ENCODE measurements at regions not wholly inside any gene's neighbourhood (a gene's known extent, or its start where the extent isn't known, plus 50 kb on each side); places are given as distances from the start of the nearest gene placed in this dataset.

DNA sequence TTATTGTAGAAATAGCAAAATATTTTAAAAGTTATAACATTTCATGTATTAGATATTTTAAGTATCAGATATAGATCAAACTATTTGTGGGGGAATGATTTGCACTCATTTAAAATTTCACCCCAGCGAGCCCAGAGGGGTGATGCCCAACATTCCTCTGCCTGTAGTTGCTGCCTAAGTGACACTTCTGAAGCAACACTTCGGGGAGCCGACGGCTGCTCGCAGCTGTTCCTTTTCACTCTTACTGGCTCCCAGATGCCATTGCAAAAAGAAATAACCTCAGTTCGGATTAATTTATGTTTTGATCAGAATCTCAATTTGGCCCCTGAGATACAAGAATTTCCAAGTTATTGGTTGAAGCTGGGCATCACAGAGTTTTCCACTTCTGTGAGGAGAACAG lies 603.8 kb downstream of the PLCL1 start:
- DNase-seq (ENCODE audit: low read depth), result no peak

GRCh38 chr2:198405311-198405710 lies 600.9 kb downstream of the PLCL1 start:
- no peak for DNase-seq (ENCODE audit: low read depth)

GRCh38 chr2:198401644-198402043 lies 597.3 kb downstream of the PLCL1 start:
- DNase-seq (ENCODE audit: low read depth), result no peak

DNA sequence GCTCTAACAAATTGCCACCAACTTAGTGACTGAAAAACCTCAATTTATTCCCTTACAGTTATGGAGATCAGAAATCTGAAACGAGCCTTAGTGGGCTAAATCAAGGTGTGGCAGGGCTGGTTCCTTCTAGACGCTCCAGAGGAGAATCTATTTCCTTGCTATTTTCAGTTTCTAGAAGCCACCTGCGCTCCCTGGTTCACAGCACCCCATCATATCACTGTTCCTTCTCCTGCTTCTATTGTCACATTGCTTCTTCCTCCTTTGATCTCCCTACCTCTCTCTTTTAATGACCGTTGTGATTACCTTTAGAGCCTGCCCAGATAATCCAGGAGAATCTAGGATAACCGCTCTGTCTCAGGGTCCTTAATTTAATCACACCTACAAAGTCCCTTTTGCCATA lies 596.6 kb downstream of the PLCL1 start:
- DNase-seq (ENCODE audit: low read depth), result no peak

- no peak for DNase-seq (ENCODE audit: low read depth)
Measured at GRCh38 chr2:198394208-198394607, 589.8 kb downstream of the PLCL1 start.

DNA sequence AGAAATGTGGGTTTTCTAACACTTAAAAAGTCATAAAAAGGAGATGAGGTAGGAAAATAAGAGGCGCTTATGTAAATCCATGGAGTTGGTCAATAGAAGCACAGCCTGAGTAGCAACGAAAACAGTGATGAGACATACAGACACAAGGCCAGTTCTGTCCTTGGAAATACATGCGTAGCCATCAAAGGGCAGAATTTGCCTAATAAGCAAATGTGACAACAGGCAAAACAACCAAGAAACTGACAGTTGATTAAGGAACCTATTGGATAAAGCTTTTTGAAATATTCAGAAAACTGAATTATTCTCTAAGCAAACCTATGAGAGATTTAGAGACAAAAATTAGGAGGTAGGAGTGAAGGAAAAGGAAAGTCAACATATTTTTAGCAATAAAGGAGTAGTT lies 586.3 kb downstream of the PLCL1 start:
- no peak for DNase-seq (ENCODE audit: low read depth)

GRCh38 chr2:198387677-198388076 lies 583.3 kb downstream of the PLCL1 start:
- no peak for DNase-seq (ENCODE audit: low read depth)

DNA sequence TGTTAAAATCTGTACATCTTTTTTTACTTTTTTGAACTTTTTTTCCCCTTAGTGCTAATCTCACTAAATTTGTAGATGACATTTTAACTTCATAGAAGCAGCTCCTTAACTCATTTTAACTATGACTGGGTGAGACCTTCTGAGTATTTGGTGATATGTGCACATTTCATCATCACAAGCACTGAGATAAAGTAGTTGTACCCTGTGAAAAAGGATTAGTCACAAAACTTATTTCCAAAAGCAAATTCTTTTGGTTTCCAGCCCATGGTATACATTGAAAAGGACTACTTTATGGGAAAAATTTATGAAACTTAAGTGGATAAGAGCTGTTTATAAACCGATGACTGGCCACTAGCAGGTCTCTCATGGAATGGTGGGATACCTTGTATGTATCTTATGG lies 581.5 kb downstream of the PLCL1 start:
- no peak for DNase-seq (ENCODE audit: low read depth)

- DNase-seq (ENCODE audit: low read depth), result no peak
Measured at GRCh38 chr2:198385326-198385725, 580.9 kb downstream of the PLCL1 start.

- DNase-seq (ENCODE audit: low read depth), result no peak
Measured at GRCh38 chr2:198383392-198383791, 579.0 kb downstream of the PLCL1 start.

- no peak for DNase-seq (ENCODE audit: low read depth)
Measured at GRCh38 chr2:198382811-198383210, 578.4 kb downstream of the PLCL1 start.

GRCh38 chr2:198376677-198377076 lies 572.3 kb downstream of the PLCL1 start:
- DNase-seq (ENCODE audit: low read depth), result no peak

GRCh38 chr2:198375083-198375410 lies 570.7 kb downstream of the PLCL1 start:
- DNase-seq (ENCODE audit: low read depth), result no peak

DNA sequence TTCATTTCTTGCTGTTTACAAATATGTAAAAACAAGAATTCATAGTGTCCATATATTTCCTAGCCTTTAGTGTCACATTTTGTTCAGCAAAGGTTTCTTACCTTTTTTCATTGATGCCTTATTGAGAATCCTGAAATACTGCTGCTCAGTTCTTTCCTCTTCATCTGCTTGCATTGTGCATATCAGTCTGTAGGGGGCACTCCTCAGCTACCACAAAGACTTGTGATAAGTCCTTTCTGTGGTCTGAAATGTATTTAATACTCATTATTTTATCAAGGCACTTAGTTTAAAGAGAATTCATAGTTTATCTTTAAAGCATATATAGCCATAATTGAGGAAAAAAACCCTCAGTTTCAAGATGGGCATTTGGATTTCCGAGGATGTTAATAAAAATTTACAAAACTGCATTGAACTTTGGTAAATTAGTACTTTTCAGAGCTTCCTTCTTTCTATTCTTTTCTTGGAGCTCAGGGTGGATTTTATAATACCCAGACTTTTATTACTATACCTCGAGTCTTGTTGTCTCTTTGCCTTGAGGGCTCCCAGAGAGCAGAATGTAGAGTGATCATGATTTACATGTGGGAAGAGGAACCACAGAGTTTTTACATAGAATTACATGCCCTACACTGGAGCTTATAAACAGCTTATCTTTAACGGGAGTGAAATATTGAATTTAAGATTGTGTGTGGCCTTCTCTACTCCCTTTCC lies 570.1 kb downstream of the PLCL1 start:
- DNase-seq (ENCODE audit: low read depth), result no peak

- no peak for DNase-seq (ENCODE audit: low read depth)
Measured at GRCh38 chr2:198371921-198372543, 567.6 kb downstream of the PLCL1 start.

GRCh38 chr2:198371329-198371728 lies 566.9 kb downstream of the PLCL1 start:
- no peak for DNase-seq (ENCODE audit: low read depth)

- DNase-seq (ENCODE audit: low read depth), result no peak
Measured at GRCh38 chr2:198368089-198368488, 563.7 kb downstream of the PLCL1 start.

GRCh38 chr2:198362740-198363139 lies 558.3 kb downstream of the PLCL1 start:
- DNase-seq (ENCODE audit: low read depth), result no peak

DNA sequence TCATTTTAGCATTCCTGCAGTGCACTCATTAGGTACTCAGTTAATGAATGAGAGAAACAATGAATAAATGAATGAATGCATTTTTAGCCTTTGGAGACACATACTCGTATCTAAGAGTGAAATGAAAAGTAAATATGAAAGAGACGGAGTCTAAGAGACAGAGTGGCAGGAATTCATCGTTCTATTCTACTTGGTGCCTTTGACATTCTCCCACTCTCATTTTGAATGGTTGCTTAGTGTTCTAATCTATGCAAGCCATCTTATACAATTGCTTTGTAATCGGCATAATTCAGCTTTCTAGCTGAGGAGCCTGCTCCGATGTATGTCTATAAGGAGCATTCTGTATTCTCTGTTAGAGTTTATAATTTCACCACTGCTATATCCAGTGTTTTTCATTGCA lies 554.9 kb downstream of the PLCL1 start:
- DNase-seq (ENCODE audit: low read depth), result no peak

DNA sequence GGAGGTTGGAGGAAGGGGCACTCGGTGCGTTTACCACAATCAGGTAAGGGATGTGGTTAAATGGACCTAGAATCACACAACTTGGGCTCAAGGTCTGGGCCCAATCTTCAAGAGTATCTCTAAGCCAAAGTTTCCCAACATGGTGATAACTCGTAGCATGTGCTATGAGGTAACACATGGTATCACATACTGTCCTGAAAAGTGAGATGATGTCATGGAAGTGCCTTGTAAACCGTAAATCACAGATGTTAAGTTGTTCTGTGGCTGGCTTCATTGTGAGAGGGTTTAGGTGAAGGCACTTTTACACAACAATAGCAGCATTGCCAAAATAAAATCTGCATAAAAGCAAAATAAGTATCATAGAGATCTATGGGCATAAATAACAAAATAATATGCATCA lies 551.8 kb downstream of the PLCL1 start:
- DNase-seq (ENCODE audit: low read depth), result no peak

GRCh38 chr2:198351647-198352046 lies 547.3 kb downstream of the PLCL1 start:
- DNase-seq (ENCODE audit: low read depth), result no peak

GRCh38 chr2:198347946-198348345 lies 543.6 kb downstream of the PLCL1 start:
- DNase-seq (ENCODE audit: low read depth), result no peak

DNA sequence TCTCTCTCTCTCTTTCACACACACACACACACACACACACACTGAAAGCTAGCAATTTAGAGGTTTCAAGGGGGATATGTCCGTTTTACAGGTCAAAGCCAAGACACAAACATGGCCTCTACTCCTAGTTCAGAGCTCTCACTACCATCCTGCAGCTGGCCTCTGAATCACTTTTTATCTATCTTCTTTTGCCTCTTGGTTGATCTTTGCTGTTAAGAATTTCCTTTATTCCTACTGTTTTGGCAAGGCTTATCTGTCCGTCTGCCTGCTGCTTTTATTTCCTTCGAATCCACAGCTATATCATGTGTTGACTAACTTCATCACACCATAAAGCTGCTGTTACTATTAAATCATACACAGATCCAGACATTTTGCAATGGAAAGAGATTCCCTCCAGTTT lies 543.0 kb downstream of the PLCL1 start:
- no peak for DNase-seq (ENCODE audit: low read depth)

DNA sequence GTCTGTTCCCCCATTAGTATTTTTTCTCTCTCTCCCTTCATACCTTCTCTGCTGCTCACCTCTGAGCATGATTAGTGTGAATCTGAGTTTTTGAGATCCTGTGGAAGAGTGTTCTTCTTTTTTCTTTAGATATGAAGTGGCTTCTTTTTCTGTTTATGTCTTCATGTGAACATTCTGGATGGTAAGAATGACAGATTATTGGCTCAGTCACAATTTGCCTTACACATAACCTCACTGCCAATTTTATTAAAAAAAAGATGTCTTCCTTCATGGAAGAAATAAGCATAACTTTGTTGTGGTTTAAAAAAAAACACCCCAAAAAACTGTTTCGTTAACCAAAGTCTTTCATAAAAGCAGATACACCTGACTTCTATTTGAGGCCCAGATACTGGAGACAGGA lies 539.1 kb downstream of the PLCL1 start:
- DNase-seq (ENCODE audit: low read depth), result no peak

Measured in T follicular helper cell (primary cell).